Uterus (tissue), 2 donors: ENCODE measurements at regions not wholly inside any gene's neighbourhood (a gene's known extent, or its start where the extent isn't known, plus 50 kb on each side); places are given as distances from the start of the nearest gene placed in this dataset.

Experiments used
- POLR2A ChIP-seq, 2 donors: fragments of 450-650 bp; IDR thresholded peaks; one replicate each; pipeline ENCODE4 v1.6.1; 2016; ENCODE audit warnings: antibody characterized with exemption in 2 of 2, mild to moderate bottlenecking in 1 of 2, moderate library complexity in 1 of 2
- TF ChIP-seq, protein P1 (sequence below), 4 experiments: fragments of 200-600 bp in 2 of 4; fragments of 450-650 bp in 2 of 4; sonication (generic) in 2 of 4; IDR thresholded peaks; one replicate each; pipeline ENCODE4 v1.5.1; 2016 to 2019; ENCODE audit warnings: antibody characterized with exemption in 4 of 4, mild to moderate bottlenecking in 2 of 4, moderate library complexity in 1 of 4

- TF ChIP-seq, protein P1, sequence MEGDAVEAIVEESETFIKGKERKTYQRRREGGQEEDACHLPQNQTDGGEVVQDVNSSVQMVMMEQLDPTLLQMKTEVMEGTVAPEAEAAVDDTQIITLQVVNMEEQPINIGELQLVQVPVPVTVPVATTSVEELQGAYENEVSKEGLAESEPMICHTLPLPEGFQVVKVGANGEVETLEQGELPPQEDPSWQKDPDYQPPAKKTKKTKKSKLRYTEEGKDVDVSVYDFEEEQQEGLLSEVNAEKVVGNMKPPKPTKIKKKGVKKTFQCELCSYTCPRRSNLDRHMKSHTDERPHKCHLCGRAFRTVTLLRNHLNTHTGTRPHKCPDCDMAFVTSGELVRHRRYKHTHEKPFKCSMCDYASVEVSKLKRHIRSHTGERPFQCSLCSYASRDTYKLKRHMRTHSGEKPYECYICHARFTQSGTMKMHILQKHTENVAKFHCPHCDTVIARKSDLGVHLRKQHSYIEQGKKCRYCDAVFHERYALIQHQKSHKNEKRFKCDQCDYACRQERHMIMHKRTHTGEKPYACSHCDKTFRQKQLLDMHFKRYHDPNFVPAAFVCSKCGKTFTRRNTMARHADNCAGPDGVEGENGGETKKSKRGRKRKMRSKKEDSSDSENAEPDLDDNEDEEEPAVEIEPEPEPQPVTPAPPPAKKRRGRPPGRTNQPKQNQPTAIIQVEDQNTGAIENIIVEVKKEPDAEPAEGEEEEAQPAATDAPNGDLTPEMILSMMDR (IDR thresholded peaks at IDR 0.05): no peak
- no peak for TF ChIP-seq POLR2A (IDR thresholded peaks at IDR 0.05)
Observed at GRCh38 chr9:91025856-91026255, 224.2 kb downstream of the SYK start.
